Neural crest cell (in vitro differentiated cells): ENCODE measurements at regions not wholly inside any gene's neighbourhood (a gene's known extent, or its start where the extent isn't known, plus 50 kb on each side); places are given as distances from the start of the nearest gene placed in this dataset.

ENCODE experiments used
- DNase-seq: peaks from one replicate; pipeline ENCODE4 v3.0.0; 2021; ENCODE audit warnings: low read depth, mixed read lengths, low spot score
- H3K27ac Mint-ChIP-seq: one replicate; pipeline ENCODE4 v1.8.0; 2021; ENCODE audit warnings: mild to moderate bottlenecking, mixed read lengths; ENCODE audit not compliant: unreplicated experiment
- H3K27me3 Mint-ChIP-seq: 2 replicates; pipeline ENCODE4 v1.8.0; 2021; ENCODE audit warnings: low read depth, mild to moderate bottlenecking, mixed read lengths
- H3K36me3 Mint-ChIP-seq: 2 replicates; pipeline ENCODE4 v1.8.0; 2021; ENCODE audit warnings: low read depth, mild to moderate bottlenecking, mixed read lengths
- H3K4me1 Mint-ChIP-seq: 2 replicates; pipeline ENCODE4 v1.8.0; 2021; ENCODE audit warnings: mixed read lengths
- H3K4me3 Mint-ChIP-seq: one replicate; pipeline ENCODE4 v1.8.0; 2021; ENCODE audit warnings: mild to moderate bottlenecking, mixed read lengths
- H3K9me3 Mint-ChIP-seq: 2 replicates; pipeline ENCODE4 v1.8.0; 2021; ENCODE audit warnings: mixed read lengths
- CTCF ChIP-seq: fragments of 200-600 bp; sonication (generic); conservative IDR thresholded peaks from 2 replicates; pipeline ENCODE4 v1.5.0; 2021; ENCODE audit warnings: antibody characterized with exemption, mild to moderate bottlenecking

- Mint-ChIP-seq H3K27ac (no peak overlapping the region), H3K36me3 (no peaks in the 10 kb centered on the region), H3K4me1 (no peaks in the 10 kb centered on the region), H3K9me3 (no peaks in the 10 kb centered on the region), H3K4me3 (no peak overlapping the region), H3K27me3 (peaks cover 28% of the 10 kb centered on the region)
- DNase-seq: peak; percentile 1
- peak; percentile 71 for TF ChIP-seq CTCF
Observed at GRCh38 chr18:1585881-1586488, 681.3 kb downstream of the ADCYAP1 start.

GRCh38 chr18:1593091-1593490 is 688.4 kb downstream of the ADCYAP1 start:
- Mint-ChIP-seq H3K4me1 (no peaks in the 10 kb centered on the region), H3K36me3 (no peaks in the 10 kb centered on the region), H3K27me3 (peaks cover 3% of the 10 kb centered on the region)

GRCh38 chr18:1595195-1595594 is 690.5 kb downstream of the ADCYAP1 start:
- Mint-ChIP-seq H3K27ac (no peak overlapping the region), H3K27me3 (peaks cover 3% of the 10 kb centered on the region), H3K4me3 (no peak overlapping the region), H3K36me3 (no peaks in the 10 kb centered on the region), H3K4me1 (no peaks in the 10 kb centered on the region), H3K9me3 (no peaks in the 10 kb centered on the region)
- TF ChIP-seq CTCF: no peak
- DNase-seq: no peak

More at GRCh38 chr18:1593091-1593490, 688.4 kb downstream of the ADCYAP1 start:
- no peaks in the 10 kb centered on the region for H3K9me3 Mint-ChIP-seq
- no peak for TF ChIP-seq CTCF
- no peak for DNase-seq
- no peak overlapping the region for H3K4me3 Mint-ChIP-seq
- no peak overlapping the region for H3K27ac Mint-ChIP-seq

GRCh38 chr18:1599196-1599595 is 694.5 kb downstream of the ADCYAP1 start:
- Mint-ChIP-seq H3K27me3 (peaks cover 7% of the 10 kb centered on the region), H3K4me3 (no peak overlapping the region), H3K36me3 (no peaks in the 10 kb centered on the region), H3K27ac (no peak overlapping the region), H3K4me1 (no peaks in the 10 kb centered on the region), H3K9me3 (no peaks in the 10 kb centered on the region)
- no peak for DNase-seq
- TF ChIP-seq CTCF: no peak

GRCh38 chr18:1604751-1605150 is 700.1 kb downstream of the ADCYAP1 start:
- H3K4me3 Mint-ChIP-seq: no peak overlapping the region
- no peak overlapping the region for H3K27ac Mint-ChIP-seq
- no peaks in the 10 kb centered on the region for H3K4me1 Mint-ChIP-seq
- no peaks in the 10 kb centered on the region for H3K9me3 Mint-ChIP-seq
- DNase-seq: no peak
- H3K27me3 Mint-ChIP-seq: peaks cover 7% of the 10 kb centered on the region
- no peak for TF ChIP-seq CTCF
- H3K36me3 Mint-ChIP-seq: no peaks in the 10 kb centered on the region
